AG04450 (cell line): ENCODE measurements at regions not wholly inside any gene's neighbourhood (a gene's known extent, or its start where the extent isn't known, plus 50 kb on each side); places are given as distances from the start of the nearest gene placed in this dataset.

Source experiments
- CTCF ChIA-PET: fragments of 300-600, 350-600 bp; formaldehyde crosslinking; extraction: SDS; loops from one replicate; lab custom pipeline; 2022; ENCODE audit warnings: antibody characterized with exemption, inconsistent platforms; lab: Charles Lee
- POLR2A ChIA-PET: fragments of 350-600 bp; formaldehyde crosslinking; extraction: SDS; loops from one replicate; lab custom pipeline; 2021; ENCODE audit warnings: antibody characterized with exemption, inconsistent platforms; lab: Yijun Ruan, JAX
- DNase-seq: peaks from one replicate; pipeline ENCODE4 v3.0.0-alpha.2; 2011; ENCODE audit warnings: low read depth, low spot score
- H3K27ac ChIP-seq: one replicate; pipeline ENCODE4 v1.5.1; 2012; ENCODE audit warnings: low read depth, low read length, control low read depth
- H3K27me3 ChIP-seq: one replicate; pipeline ENCODE4 v1.6.0; 2012; ENCODE audit warnings: low read length; ENCODE audit not compliant: control insufficient read depth, insufficient read depth
- H3K4me3 ChIP-seq: 2 replicates; pipeline ENCODE4 v1.5.1; 2011; ENCODE audit warnings: mild to moderate bottlenecking, low read depth, low read length, control low read depth
- H3K9me3 ChIP-seq: 2 replicates; pipeline ENCODE4 v1.5.1; 2012; ENCODE audit warnings: low read length; ENCODE audit not compliant: control insufficient read depth, insufficient read depth
- CTCF ChIP-seq: IDR thresholded peaks from 2 replicates; pipeline ENCODE4 v1.5.1; 2011; ENCODE audit warnings: low read depth, low read length, control low read depth, inconsistent platforms

GRCh38 chr3:94615275-94616065 lies 552.6 kb downstream of the NSUN3 start:
- Histone ChIP-seq H3K27me3 (no peaks in the 10 kb centered on the region), H3K9me3 (no peaks in the 10 kb centered on the region), H3K4me3 (no peak overlapping the region), H3K27ac (no peak overlapping the region)
- DNase-seq: no peak
- TF ChIP-seq CTCF: no peak
- ChIA-PET CTCF (no interaction called here), POLR2A (no interaction called here)

- ChIA-PET POLR2A (no interaction called here), CTCF (no interaction called here)
- Histone ChIP-seq H3K27ac (no peak overlapping the region), H3K27me3 (no peaks in the 10 kb centered on the region), H3K9me3 (no peaks in the 10 kb centered on the region), H3K4me3 (no peak overlapping the region)
- DNase-seq: no peak
- TF ChIP-seq CTCF: no peak
Measured at GRCh38 chr3:94616833-94617232, 554.0 kb downstream of the NSUN3 start.

GRCh38 chr3:94617312-94617711 lies 554.5 kb downstream of the NSUN3 start:
- Histone ChIP-seq H3K9me3 (no peaks in the 10 kb centered on the region), H3K27me3 (no peaks in the 10 kb centered on the region), H3K27ac (no peak overlapping the region), H3K4me3 (no peak overlapping the region)
- TF ChIP-seq CTCF: no peak
- ChIA-PET CTCF (no interaction called here), POLR2A (no interaction called here)
- no peak for DNase-seq

GRCh38 chr3:94619643-94620042 lies 556.8 kb downstream of the NSUN3 start:
- DNase-seq: no peak
- Histone ChIP-seq H3K4me3 (no peak overlapping the region), H3K27me3 (no peaks in the 10 kb centered on the region), H3K9me3 (no peaks in the 10 kb centered on the region), H3K27ac (no peak overlapping the region)
- POLR2A ChIA-PET: no interaction called here
- CTCF ChIA-PET: no interaction called here
- TF ChIP-seq CTCF: no peak

GRCh38 chr3:94626573-94626972 lies 563.7 kb downstream of the NSUN3 start:
- no peak for DNase-seq
- no peaks in the 10 kb centered on the region for H3K27me3 ChIP-seq
- peaks cover 4% of the 10 kb centered on the region; the same call in 1 of the 2 replicates for H3K9me3 ChIP-seq
- no peak overlapping the region for H3K27ac ChIP-seq
- ChIA-PET POLR2A (no interaction called here), CTCF (no interaction called here)
- H3K4me3 ChIP-seq: no peak overlapping the region
- TF ChIP-seq CTCF: no peak
